ENCODE measurements at regions not wholly inside any gene's neighbourhood (a gene's known extent, or its start where the extent isn't known, plus 50 kb on each side); places are given as distances from the start of the nearest gene placed in this dataset.

GRCh38 chr16:5557448-5557847 lies 459.9 kb upstream of the EEF2KMT start:
- DNase-seq, result no peak

DNA sequence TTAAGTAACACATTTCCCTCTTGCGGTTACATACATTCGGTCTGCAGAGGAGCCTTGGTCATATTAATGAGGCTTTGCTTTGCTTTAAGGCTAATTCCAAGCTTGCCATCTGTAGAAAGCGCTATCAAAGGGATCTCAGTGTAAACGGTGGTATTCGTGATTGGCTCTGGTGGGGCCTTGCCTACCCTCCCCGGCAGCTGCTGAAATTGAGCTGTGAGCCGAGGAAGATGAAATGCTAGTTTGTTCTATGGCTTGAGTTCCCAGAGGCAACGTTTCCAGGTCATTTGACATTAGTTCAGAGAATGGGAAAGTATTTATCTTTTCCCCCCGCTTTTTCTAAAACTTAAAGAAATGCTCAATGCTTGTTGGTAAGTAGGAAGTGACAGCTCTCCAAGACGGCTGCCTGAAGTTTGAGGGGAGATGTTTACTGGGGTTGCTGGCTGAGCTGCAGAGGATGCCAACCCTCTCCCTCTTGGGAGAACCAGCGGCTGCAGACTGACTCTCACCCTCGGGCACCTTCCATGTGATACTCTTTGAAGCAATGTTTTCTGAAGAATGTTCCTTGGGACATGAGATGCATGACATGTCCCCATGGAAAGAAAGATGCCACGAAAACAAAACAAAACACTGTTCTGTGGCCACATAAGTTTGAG lies 458.7 kb upstream of the EEF2KMT start:
- no peak for DNase-seq

- no peak for DNase-seq
Measured at GRCh38 chr16:5551909-5552308, 454.3 kb upstream of the EEF2KMT start.

- DNase-seq, result no peak
Measured at GRCh38 chr16:5549802-5550201, 452.2 kb upstream of the EEF2KMT start.

- DNase-seq, result no peak
Measured at GRCh38 chr16:5541356-5541755, 443.8 kb upstream of the EEF2KMT start.

- no peak for DNase-seq
Measured at GRCh38 chr16:5537347-5537746, 439.8 kb upstream of the EEF2KMT start.

GRCh38 chr16:5533321-5533888 lies 435.8 kb upstream of the EEF2KMT start:
- no peak for DNase-seq

GRCh38 chr16:5527817-5528216 lies 430.2 kb upstream of the EEF2KMT start:
- no peak for DNase-seq

DNA sequence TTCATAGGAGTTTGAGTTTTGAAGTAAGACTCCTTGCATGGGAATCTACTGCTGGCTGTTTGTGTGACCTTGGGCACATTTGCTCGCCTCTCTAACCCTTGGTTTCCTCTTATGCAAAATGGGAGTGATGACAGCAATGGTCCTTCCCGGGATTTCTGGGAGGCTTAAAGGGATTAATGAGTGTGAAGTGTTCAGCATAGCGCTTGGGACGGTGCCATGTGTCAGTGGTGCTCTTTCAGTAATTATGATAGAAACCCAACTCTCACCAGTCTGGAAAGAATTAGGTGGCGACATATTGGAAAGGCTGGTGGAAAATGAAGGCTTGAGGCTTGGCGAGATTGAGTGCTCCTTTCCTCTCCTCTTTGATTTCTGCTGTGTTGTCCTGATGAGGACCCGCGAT lies 429.2 kb upstream of the EEF2KMT start:
- no peak for DNase-seq

GRCh38 chr16:5523829-5524228 lies 426.2 kb upstream of the EEF2KMT start:
- DNase-seq, result no peak

DNA sequence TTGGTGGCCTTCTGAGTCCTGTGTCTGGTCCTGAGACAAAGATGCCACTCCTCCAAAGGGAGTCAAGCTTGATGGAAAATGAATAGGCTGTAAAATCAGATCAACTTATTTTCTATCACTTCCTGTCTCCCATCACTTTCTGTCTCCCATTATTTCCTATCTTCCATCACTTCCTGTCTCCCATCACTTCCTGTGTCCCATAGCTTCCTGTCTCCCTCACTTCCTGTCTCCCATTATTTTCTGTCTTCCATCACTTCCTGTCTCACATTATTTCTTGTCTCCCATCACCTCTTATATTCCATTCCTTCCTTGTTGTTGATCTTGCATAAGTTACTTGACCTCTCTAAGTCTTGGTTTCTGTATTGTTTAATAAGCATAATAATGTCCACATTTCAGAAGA lies 418.5 kb upstream of the EEF2KMT start:
- no peak for DNase-seq

DNA sequence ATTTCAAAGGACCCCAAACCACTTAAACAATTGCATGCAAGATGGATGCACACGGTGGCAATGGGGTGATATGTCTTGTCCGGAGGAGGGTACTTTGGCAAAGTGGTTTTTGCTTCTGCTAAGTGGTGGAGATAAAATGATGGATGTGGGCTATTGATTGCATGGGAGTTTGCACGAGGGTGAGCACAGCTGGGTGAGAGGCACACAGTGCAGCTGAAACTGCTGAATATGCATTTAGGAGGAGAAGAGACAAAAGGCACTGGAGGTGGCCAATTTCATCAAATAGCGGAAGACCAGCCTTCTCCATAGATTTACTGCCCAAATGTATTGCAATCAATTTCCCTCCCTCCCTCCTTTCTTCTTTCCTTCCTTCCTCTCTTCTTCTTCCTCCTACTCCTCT lies 414.4 kb upstream of the EEF2KMT start:
- DNase-seq, result no peak

DNA sequence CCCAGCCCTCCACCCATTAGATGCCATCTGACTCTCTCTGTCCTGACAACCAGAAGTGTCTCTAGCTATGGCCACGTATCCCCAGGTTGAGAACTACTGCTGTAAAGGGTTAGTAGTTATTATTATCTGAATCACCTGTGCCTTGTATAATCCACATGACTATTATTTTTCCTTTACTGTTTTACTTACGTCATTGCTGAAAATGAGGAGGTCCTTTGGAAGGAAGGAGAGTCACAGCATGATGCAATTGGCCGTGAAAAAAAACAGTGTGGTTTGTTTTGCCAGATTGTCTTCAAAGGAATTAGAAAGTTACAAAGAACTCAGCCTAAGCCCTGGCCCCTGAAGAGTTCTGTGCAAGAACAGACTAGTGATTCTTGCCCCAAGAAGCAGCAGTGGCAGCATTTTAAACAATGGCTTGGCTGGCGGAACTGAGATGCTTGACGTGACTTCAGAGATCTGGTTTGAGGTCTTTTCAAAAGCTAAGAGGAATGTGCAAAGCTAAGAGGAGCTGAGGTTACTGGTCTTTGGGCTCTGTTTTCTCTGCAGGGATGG lies 413.3 kb upstream of the EEF2KMT start:
- DNase-seq, result no peak

DNA sequence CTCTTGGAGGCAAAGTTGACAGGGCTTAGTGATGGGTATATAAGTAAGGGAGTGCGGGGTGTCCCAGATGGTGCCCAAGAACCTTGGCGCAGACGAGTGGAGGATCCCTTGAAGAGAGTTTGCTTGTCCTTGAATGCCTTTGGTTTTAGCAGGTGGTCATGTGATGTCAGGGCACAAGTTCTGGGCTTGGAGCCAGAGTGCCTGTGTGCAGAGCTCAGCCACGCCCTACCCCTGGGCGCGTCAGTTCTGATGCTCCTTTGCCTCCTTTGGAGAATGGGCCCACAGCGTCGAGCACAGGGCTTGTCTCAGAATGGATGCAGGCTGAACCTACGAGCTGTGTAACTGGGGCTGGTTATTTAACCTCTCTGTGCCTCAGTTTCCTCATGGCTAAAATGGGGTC lies 412.2 kb upstream of the EEF2KMT start:
- no peak for DNase-seq

- no peak for DNase-seq
Measured at GRCh38 chr16:5509336-5509735, 411.7 kb upstream of the EEF2KMT start.

GRCh38 chr16:5508371-5508770 lies 410.8 kb upstream of the EEF2KMT start:
- no peak for DNase-seq

GRCh38 chr16:5506021-5506420 lies 408.4 kb upstream of the EEF2KMT start:
- no peak for DNase-seq

DNA sequence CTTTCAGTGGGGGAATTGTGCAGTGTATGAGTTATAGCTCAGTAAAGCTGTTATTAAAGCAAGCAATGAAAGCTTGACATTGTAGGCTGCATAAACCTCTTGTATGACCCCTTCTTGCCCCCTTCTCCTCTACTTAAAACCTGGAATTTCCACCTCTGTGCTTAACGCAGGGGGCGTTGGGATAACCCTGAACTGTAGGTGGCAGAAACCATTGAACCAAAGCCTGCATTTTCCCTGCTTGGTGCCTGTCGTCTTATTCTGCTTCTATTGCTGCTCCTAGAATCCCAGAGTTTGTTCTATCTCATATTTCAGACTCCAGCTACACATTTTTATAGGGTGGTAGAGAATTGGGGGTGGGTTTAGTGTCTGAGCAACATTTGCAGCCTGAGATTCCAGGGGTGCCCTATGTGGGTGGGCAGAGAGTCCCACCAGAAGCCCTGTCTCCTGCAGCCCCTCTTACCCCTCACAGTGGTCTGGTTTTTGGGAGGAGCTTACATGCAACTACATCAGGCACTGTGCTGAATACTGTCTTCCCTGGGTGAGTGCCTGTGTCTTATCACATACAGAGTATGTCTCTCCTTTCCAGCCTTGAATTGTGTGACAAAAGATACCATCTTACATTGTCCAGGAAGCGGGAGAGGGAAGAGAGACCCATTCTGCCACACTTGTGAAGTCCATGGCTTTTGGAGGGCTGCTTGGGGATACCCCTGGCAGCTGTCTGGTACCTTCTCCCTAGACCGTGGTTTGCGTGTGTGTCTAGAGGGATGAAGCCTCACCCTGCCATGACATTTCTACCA lies 407.7 kb upstream of the EEF2KMT start:
- no peak for DNase-seq

DNA sequence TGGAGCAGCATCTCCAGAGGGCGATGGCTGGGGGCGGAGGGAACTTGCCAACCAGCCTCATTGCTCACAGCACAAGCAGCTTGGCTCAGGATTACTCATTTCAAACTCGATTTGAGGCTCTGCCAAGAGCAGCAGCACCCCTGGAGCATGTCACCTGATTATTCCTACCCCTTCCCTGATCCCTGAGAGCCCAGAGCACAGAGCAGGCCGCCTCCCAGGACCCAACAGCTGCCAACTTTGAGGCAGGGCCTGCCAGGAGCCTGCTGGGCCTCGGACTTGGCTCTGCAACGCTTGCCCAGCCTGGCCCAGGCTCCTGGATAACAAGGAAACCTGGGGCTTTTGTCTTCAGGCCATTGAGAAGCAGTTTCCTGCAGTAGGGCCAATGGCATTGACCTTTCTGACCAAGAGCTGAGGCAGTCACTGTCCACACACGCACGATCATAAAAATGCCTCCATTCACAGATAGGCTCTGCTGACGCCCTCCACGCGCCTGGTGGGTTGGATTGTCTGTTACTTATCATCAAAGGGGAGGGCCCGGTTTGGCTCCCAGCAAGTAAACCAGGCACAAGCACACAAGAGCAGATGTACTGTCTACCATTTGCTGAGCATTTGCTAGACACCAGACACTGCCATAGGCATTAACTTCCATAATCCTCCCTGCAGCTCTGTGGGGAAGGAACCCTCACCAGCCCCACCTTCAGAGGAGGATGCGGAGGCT lies 406.6 kb upstream of the EEF2KMT start:
- no peak for DNase-seq

DNA sequence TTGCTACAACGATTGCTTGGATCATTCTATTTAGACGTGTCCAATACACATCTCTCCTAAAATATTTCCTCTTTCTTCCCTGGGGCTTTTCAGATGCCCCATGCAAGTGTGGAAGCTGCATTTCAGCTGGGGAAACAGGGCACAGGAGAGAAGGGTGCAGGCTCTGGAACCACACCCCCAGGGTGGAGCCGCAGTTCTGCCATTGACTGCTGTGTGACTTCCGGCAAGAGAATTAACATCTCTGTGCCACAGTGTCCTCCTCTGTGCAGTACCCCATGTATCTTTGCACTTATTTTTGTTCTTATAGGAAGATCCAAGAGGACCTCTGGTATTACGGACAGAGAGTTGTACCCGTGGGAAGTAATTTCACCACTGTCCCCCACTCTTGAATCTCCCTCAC lies 405.3 kb upstream of the EEF2KMT start:
- DNase-seq, result no peak

DNA sequence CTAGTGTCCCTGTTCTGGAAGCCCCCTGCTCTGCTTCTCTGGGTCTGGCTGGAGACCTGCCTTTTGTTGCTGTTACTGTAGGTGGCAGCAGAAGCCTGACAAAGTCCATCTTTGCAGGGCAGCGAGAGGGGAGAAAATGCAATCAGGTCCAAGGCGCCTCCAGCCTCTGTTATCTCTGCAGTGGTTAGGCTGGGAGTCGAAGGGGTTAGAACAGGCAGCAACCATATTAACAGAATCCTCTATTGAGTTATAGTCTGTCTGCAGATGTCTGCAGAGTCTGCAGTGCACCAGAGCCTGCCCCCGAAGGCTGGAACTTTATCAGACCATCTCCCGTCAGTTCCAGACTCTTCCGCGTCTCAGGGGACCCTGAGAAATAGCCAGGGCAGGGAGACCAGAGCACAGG lies 404.9 kb upstream of the EEF2KMT start:
- DNase-seq, result no peak

- no peak for DNase-seq
Measured at GRCh38 chr16:5500526-5500925, 402.9 kb upstream of the EEF2KMT start.

DNA sequence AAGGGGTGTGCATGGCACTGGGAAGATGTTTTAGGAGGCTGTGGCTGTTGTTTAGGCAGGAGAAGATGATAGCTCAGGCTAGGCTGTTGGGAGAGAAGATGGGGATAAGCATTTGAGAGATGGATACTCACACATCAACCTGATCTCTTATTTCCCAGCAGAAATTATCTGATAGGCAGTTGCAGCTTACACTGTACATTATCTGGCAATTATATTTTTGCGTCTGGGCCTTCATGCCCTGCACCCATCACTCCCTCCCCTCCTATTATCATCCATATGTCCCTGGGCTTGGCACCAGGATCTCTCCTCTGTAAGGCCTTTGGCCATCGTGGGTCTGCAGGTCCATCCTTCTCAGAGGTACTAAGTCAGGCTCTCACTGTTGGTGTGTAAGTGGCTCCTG lies 401.0 kb upstream of the EEF2KMT start:
- no peak for DNase-seq

Data from NCI-H526 treated with DMSO at 0.1 percent for 48 hours (cell line).